VCaP (cell line): ENCODE measurements at regions not wholly inside any gene's neighbourhood (a gene's known extent, or its start where the extent isn't known, plus 50 kb on each side); places are given as distances from the start of the nearest gene placed in this dataset.

ENCODE experiments used
- H3K27ac ChIP-seq: fragments of 450-650 bp; 2 replicates; pipeline ENCODE4 v1.5.1; 2017
- CTCF ChIP-seq: fragments of 450-650 bp; conservative IDR thresholded peaks from 2 replicates; pipeline ENCODE4 v1.5.1; 2017; ENCODE audit warnings: mild to moderate bottlenecking, moderate library complexity

- no peak overlapping the region for H3K27ac ChIP-seq
- TF ChIP-seq CTCF: no peak
Observed at GRCh38 chr5:123951582-123951977, 439.6 kb downstream of the CSNK1G3 start.

- H3K27ac ChIP-seq: no peak overlapping the region
- no peak for TF ChIP-seq CTCF
Observed at GRCh38 chr5:123950701-123951581, 439.0 kb downstream of the CSNK1G3 start.

- no peak overlapping the region for H3K27ac ChIP-seq
- TF ChIP-seq CTCF: no peak
Observed at GRCh38 chr5:123949807-123950340, 437.9 kb downstream of the CSNK1G3 start.

- TF ChIP-seq CTCF: no peak
- no peak overlapping the region for H3K27ac ChIP-seq
Observed at GRCh38 chr5:123949043-123949804, 437.2 kb downstream of the CSNK1G3 start.

- no peak overlapping the region for H3K27ac ChIP-seq
- TF ChIP-seq CTCF: no peak
Observed at GRCh38 chr5:123947797-123948196, 435.8 kb downstream of the CSNK1G3 start.

GRCh38 chr5:123945548-123945947 lies 433.6 kb downstream of the CSNK1G3 start:
- no peak overlapping the region for H3K27ac ChIP-seq
- TF ChIP-seq CTCF: no peak

- TF ChIP-seq CTCF: no peak
- H3K27ac ChIP-seq: no peak overlapping the region
Observed at GRCh38 chr5:123943151-123943550, 431.2 kb downstream of the CSNK1G3 start.
